RCC 7860 (cell line): ENCODE measurements at regions not wholly inside any gene's neighbourhood (a gene's known extent, or its start where the extent isn't known, plus 50 kb on each side); places are given as distances from the start of the nearest gene placed in this dataset.
A peak's percentile ranks its signal among the peaks of the same experiment; 100 is the strongest.

Experiments
- DNase-seq: peaks from one replicate; pipeline ENCODE4 v3.0.0-alpha.2; 2015; ENCODE audit warnings: low spot score
- FAIRE-seq: peaks from 2 replicates; lab custom pipeline; 2012; peaks lifted over from hg19 to GRCh38; lab: Jason Lieb, UNC

- no peak for DNase-seq
- FAIRE-seq = no peak
Observed at GRCh38 chr6:167532410-167533288, 207.8 kb downstream of the TTLL2 start.

- DNase-seq (no peak), FAIRE-seq (no peak)
Observed at GRCh38 chr6:167533851-167534250, 209.0 kb downstream of the TTLL2 start.

GRCh38 chr6:167537816-167538215 is 212.9 kb downstream of the TTLL2 start:
- FAIRE-seq (no peak), DNase-seq (no peak)

GRCh38 chr6:167538746-167539145 is 213.9 kb downstream of the TTLL2 start:
- DNase-seq (no peak), FAIRE-seq (no peak)

- FAIRE-seq (no peak), DNase-seq (no peak)
Observed at GRCh38 chr6:167540796-167541195, 215.9 kb downstream of the TTLL2 start.

- no peak for FAIRE-seq
- DNase-seq = no peak
Observed at GRCh38 chr6:167541544-167541943, 216.7 kb downstream of the TTLL2 start.

- DNase-seq (no peak), FAIRE-seq (no peak)
Observed at GRCh38 chr6:167543602-167544497, 219.0 kb downstream of the TTLL2 start.

- no peak for FAIRE-seq
Observed at GRCh38 chr6:167546611-167547327, 221.9 kb downstream of the TTLL2 start.

GRCh38 chr6:167547328-167547692 is 222.4 kb downstream of the TTLL2 start:
- no peak for DNase-seq
- FAIRE-seq = no peak

More at GRCh38 chr6:167546611-167547327, 221.9 kb downstream of the TTLL2 start:
- DNase-seq = peak; percentile 74

- DNase-seq (no peak), FAIRE-seq (no peak)
Observed at GRCh38 chr6:167547751-167548150, 222.9 kb downstream of the TTLL2 start.

- FAIRE-seq (no peak), DNase-seq (peak; percentile 14)
Observed at GRCh38 chr6:167548451-167548850, 223.6 kb downstream of the TTLL2 start.

GRCh38 chr6:167549213-167549612 is 224.3 kb downstream of the TTLL2 start:
- DNase-seq (no peak), FAIRE-seq (no peak)

GRCh38 chr6:167550941-167551627 is 226.2 kb downstream of the TTLL2 start:
- FAIRE-seq (no peak), DNase-seq (no peak)

- FAIRE-seq = no peak
- no peak for DNase-seq
Observed at GRCh38 chr6:167551628-167552257, 226.9 kb downstream of the TTLL2 start.

- FAIRE-seq (no peak), DNase-seq (no peak)
Observed at GRCh38 chr6:167552258-167552630, 227.4 kb downstream of the TTLL2 start.

- FAIRE-seq (no peak), DNase-seq (no peak)
Observed at GRCh38 chr6:167552961-167553735, 228.3 kb downstream of the TTLL2 start.

GRCh38 chr6:167553736-167554119 is 228.8 kb downstream of the TTLL2 start:
- no peak for FAIRE-seq
- DNase-seq = no peak

GRCh38 chr6:167554854-167555253 is 230.0 kb downstream of the TTLL2 start:
- FAIRE-seq = no peak

GRCh38 chr6:167555836-167556235 is 230.9 kb downstream of the TTLL2 start:
- FAIRE-seq (no peak), DNase-seq (no peak)

More at GRCh38 chr6:167554854-167555253, 230.0 kb downstream of the TTLL2 start:
- DNase-seq = no peak
